Natural killer cell (primary cell): ENCODE measurements at regions not wholly inside any gene's neighbourhood (a gene's known extent, or its start where the extent isn't known, plus 50 kb on each side); places are given as distances from the start of the nearest gene placed in this dataset.

Source experiments
- ATAC-seq, 3 donors: fragments of 150-1000 bp in 2 of 3; fragments of 200-7000 bp in 1 of 3; cut with Tn5 transposase; 1 replicate in 1 of 3; 2 replicates in 2 of 3; pipeline ENCODE4 v1.10.0; 2021; ENCODE audit warnings: mild to moderate bottlenecking in 2 of 3, moderate library complexity in 2 of 3
- DNase-seq, 2 donors: peaks; one replicate each; pipeline versions ENCODE4 v3.0.0 to v3.0.0-alpha.2; 2013 to 2021; ENCODE audit warnings: mixed read lengths in 1 of 2
- H3K27ac ChIP-seq: one replicate; pipeline ENCODE4 v1.5.1; 2013; ENCODE audit warnings: mild to moderate bottlenecking, low read length
- H3K27me3 ChIP-seq: one replicate; pipeline ENCODE4 v1.6.1; 2013; ENCODE audit warnings: low read length; ENCODE audit not compliant: control insufficient read depth, insufficient read depth
- H3K36me3 ChIP-seq: one replicate; pipeline ENCODE4 v1.6.1; 2013; ENCODE audit warnings: low read length; ENCODE audit not compliant: control insufficient read depth, insufficient read depth
- H3K4me1 ChIP-seq: one replicate; pipeline ENCODE4 v1.6.1; 2013; ENCODE audit warnings: low read length; ENCODE audit not compliant: control insufficient read depth, insufficient read depth
- H3K4me3 ChIP-seq: one replicate; pipeline ENCODE4 v1.5.1; 2013; ENCODE audit warnings: low read length
- H3K9me3 ChIP-seq: one replicate; pipeline ENCODE4 v1.6.1; 2013; ENCODE audit warnings: low read length; ENCODE audit not compliant: control insufficient read depth, insufficient read depth
- H3K27ac Mint-ChIP-seq, 2 donors: one replicate each; pipeline ENCODE4 v1.8.0; 2022; ENCODE audit warnings: mild to moderate bottlenecking in 2 of 2, mixed read lengths in 2 of 2, moderate library complexity in 1 of 2
- H3K27me3 Mint-ChIP-seq, 2 donors: one replicate each; pipeline ENCODE4 v1.8.0; 2022; ENCODE audit warnings: low read depth in 2 of 2, mixed read lengths in 2 of 2
- H3K36me3 Mint-ChIP-seq: one replicate; pipeline ENCODE4 v1.8.0; 2022; ENCODE audit warnings: mixed read lengths
- H3K4me1 Mint-ChIP-seq, 2 donors: one replicate each; pipeline ENCODE4 v1.8.0; 2022; ENCODE audit warnings: mixed read lengths in 2 of 2
- H3K4me3 Mint-ChIP-seq: one replicate; pipeline ENCODE4 v1.8.0; 2022; ENCODE audit warnings: mild to moderate bottlenecking, moderate library complexity, mixed read lengths
- H3K9me3 Mint-ChIP-seq, 2 donors: one replicate each; pipeline ENCODE4 v1.8.0; 2022; ENCODE audit warnings: mixed read lengths in 2 of 2
- CTCF ChIP-seq: fragments of 200-600 bp; IDR thresholded peaks from one replicate; pipeline ENCODE4 v1.8.0; 2022; ENCODE audit warnings: antibody characterized with exemption
- WGBS: methylation state at CpG from one replicate; pipeline ENCODE4 v1.1.7; 2013; ENCODE audit warnings: missing lambda C conversion rate; ENCODE audit not compliant: insufficient coverage; 5-methylcytosine and 5-hydroxymethylcytosine counted together
- intact Hi-C: fragments of 100-400 bp; cut with micrococcal nuclease; formaldehyde crosslinking; loops from one replicate; pipeline ENCODE4 v1.14.2; 2022

DNA sequence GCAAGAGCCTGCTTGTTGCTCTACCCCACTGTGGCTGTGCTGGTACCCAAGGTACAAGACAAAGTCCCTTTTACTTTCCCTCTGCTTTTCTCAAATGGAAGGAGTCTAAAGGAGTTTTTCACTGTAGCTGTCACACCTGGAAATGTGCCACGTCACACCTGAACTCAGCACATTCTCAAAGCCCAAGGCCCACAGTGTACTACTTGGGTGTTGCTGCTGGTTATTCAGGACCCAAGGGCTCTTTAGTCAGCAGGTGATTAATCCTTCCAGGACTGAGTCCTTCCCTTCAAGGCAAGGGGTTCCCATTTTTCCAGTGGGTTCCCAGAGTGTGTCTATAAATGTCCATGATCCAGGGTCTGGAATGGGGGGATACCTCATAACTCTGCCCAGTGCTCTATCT is 63.2 kb upstream of the STK39 start:
- ATAC-seq, result no peak
- no peak overlapping the region for H3K4me3 ChIP-seq
- H3K27me3 Mint-ChIP-seq, result no peaks in the 10 kb centered on the region
- H3K36me3 ChIP-seq, result no peaks in the 10 kb centered on the region
- WGBS, result 92% methylated on average over 1 of the region's 1 CpG
- peaks cover 4% of the 10 kb centered on the region for H3K9me3 ChIP-seq
- intact Hi-C loops, result no loop called here
- H3K4me3 Mint-ChIP-seq, result no peak overlapping the region
- no peak overlapping the region for H3K27ac Mint-ChIP-seq
- H3K4me1 ChIP-seq, result no peaks in the 10 kb centered on the region
- no peak for TF ChIP-seq CTCF
- H3K36me3 Mint-ChIP-seq, result peaks cover 24% of the 10 kb centered on the region
- H3K27ac ChIP-seq, result no peak overlapping the region
- no peak for DNase-seq
- no peaks in the 10 kb centered on the region for H3K27me3 ChIP-seq
- peaks cover 0 to 3% of the 10 kb centered on the region in 2 donors for H3K4me1 Mint-ChIP-seq
- H3K9me3 Mint-ChIP-seq, result peaks cover 5 to 16% of the 10 kb centered on the region in 2 donors

GRCh38 chr2:168311261-168311910 is 64.0 kb upstream of the STK39 start:
- intact Hi-C loops, result no loop called here
- Histone ChIP-seq H3K36me3 (no peaks in the 10 kb centered on the region), H3K4me1 (no peaks in the 10 kb centered on the region), H3K4me3 (no peak overlapping the region), H3K9me3 (peaks cover 4% of the 10 kb centered on the region), H3K27ac (no peak overlapping the region), H3K27me3 (no peaks in the 10 kb centered on the region)
- Mint-ChIP-seq H3K4me1 (peaks cover 0 to 9% of the 10 kb centered on the region in 2 donors), H3K27me3 (no peaks in the 10 kb centered on the region), H3K4me3 (no peak overlapping the region), H3K9me3 (peaks cover 4 to 12% of the 10 kb centered on the region in 2 donors), H3K27ac (no peak overlapping the region), H3K36me3 (peaks cover 16% of the 10 kb centered on the region)
- WGBS, result 96% methylated on average over 2 of the region's 2 CpGs
- TF ChIP-seq CTCF, result no peak
- DNase-seq, result no peak
- ATAC-seq, result no peak

DNA sequence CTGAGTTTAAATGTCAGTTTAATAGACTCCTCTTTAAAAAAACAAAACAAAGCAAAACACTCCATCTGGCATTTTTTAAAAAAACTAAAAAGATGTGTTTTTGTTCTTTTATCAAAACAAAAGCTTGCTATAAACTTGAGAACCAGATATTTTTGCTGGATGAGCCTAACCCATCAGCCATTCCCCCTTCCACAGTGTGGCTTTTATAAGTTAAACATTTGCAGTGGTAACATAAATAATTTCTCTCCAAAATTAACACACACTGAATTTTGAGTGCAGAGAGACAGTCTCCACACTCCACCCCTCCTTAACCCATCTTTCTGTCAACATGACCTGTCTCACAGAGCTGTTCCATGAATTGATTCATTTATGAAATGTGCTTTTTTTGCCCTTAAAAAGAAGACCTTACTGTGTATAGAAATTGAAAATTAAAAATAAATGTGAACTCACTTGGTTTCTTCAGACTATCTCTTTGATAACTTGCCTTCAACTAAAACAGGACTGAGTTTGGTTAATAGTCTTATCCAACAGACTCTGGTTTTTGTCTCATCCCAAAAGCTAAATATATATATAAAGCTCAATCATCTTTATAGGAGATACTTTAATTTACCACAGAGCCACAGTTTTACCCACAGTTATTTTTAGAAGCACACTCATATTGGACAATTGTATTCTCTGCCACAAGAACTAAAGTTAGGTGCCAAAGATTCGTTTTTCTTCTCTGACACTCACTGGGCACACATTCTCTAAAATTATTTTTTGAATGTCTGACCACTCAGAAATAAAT is 64.8 kb upstream of the STK39 start:
- H3K27ac Mint-ChIP-seq, result no peak overlapping the region
- Histone ChIP-seq H3K27ac (no peak overlapping the region), H3K27me3 (no peaks in the 10 kb centered on the region), H3K4me3 (no peak overlapping the region), H3K9me3 (peaks cover 4% of the 10 kb centered on the region), H3K36me3 (no peaks in the 10 kb centered on the region), H3K4me1 (no peaks in the 10 kb centered on the region)
- DNase-seq (no peak), ATAC-seq (no peak)
- intact Hi-C loops, result no loop called here
- peaks cover 0 to 9% of the 10 kb centered on the region in 2 donors for H3K4me1 Mint-ChIP-seq
- no peak overlapping the region for H3K4me3 Mint-ChIP-seq
- peaks cover 4 to 7% of the 10 kb centered on the region in 2 donors for H3K9me3 Mint-ChIP-seq
- WGBS, result 25% methylated on average over 1 of the region's 1 CpG
- no peak for TF ChIP-seq CTCF
- H3K36me3 Mint-ChIP-seq, result peaks cover 7% of the 10 kb centered on the region
- no peaks in the 10 kb centered on the region for H3K27me3 Mint-ChIP-seq
